GM08714 (cell line): ENCODE measurements at regions not wholly inside any gene's neighbourhood (a gene's known extent, or its start where the extent isn't known, plus 50 kb on each side); places are given as distances from the start of the nearest gene placed in this dataset.
"Not testable (repeated sequence)": the region's sequence is repeated elsewhere in the genome, so short reads cannot be mapped to it uniquely, and the experiment has no call there.

Experiments
- H3K4me3 ChIP-seq: fragments of 200-500 bp; sonication (Bioruptor generic); 2 replicates; pipeline ENCODE4 v1.5.1; 2014; ENCODE audit warnings: mild to moderate bottlenecking, low read length, inconsistent platforms
- ZNF274 ChIP-seq: IDR thresholded peaks from 2 replicates; pipeline ENCODE4 v1.6.1; 2012; ENCODE audit warnings: mild to moderate bottlenecking, low read depth, low read length

DNA sequence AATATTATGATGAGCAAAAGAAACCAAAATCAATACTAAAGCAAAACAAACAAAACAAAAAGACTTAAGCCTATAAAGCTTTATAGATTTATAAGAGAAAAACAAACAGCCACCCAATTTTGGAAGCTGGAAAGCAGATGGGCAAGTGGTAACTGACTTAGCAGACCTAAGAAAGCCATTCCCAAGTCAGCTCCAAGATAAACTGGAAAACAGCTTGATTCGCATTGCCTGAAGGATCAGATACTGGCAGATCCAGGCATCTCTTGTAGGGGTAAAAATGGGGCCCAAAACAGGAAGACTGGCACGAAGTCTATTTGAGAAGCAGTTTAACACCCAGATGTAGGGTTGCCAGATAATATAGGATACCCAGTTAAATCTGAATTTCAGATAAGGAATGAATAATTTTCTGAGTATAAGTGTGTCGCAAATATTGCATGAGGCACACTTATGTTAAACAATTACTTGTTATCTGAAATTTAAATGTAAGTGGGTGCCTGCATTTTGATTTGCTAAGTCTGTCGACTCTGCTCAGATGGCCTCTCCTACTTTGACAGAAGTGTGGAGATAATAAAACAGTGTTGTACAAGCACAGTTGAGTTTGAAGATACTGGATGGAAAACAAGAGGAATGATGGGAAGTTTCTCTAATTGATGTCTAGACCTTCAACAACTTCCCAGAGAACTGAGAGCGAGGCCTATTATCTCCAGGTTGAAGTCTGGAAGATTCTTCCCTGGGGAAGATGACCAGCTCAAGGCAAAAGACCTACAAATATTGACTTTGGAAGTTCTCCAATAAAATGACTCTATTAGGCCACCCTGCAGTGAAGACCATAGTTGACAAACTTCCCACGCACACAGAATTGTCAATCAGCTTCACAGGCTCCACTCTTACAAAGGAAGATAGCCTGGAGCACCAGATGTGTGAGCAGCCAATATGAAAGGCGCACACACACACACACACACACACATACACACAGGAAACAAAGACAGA lies 113.4 kb downstream of the FAM50B start:
- no peak for TF ChIP-seq ZNF274

DNA sequence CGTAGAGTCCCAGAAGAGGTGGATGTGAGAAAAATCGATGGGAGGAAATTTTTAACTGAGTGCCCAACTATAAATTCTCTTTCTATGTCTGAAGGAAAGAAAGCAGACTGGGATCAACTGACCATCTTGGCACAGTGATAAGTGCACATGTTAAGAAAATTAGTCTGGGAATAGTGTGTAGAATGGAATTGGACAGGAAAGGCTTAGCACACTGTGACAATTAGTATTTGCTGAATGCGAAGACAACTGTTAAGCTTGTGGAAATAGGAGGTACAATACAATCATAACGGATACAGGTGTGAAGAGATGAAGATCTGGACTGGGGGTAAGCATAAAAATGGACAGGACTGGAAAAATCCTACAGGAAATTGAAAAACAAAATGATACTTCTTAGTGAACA lies 114.3 kb downstream of the FAM50B start:
- TF ChIP-seq ZNF274, result no peak
- H3K4me3 ChIP-seq, result no peak overlapping the region

More for the DNA sequence above, 113.4 kb downstream of the FAM50B start:
- H3K4me3 ChIP-seq, result no peak overlapping the region

DNA sequence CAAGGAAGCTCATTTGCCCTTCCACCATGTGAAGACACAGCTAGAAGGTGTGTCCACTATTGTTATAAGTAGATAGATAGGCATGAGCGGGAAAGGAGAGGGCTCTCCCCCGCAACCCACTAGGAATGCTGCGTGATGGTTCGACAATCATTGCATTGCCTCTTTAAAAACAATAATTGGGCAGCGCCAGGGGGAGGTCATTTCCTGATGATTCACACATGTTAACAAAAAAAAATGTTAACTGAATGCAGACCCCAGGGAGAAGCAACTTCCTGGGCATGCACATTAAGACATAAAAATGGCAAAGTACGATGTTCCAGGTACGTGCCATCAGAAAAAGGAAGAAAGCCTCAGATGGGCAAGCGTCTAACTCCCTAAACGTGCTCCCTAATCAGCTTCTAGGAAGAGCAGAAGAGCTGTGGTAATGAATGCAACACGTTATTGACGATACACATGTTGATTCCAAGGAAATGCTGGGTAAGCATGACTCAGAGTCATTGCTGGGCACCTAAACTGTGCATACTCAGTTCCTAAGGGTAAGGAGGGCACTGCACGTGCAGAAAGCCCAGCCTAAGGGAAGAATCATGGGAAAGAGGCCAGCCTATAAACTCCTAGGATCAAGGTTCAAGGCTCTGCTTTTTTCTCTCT lies 113.7 kb downstream of the FAM217A start:
- no peak for TF ChIP-seq ZNF274
- no peak overlapping the region for H3K4me3 ChIP-seq

DNA sequence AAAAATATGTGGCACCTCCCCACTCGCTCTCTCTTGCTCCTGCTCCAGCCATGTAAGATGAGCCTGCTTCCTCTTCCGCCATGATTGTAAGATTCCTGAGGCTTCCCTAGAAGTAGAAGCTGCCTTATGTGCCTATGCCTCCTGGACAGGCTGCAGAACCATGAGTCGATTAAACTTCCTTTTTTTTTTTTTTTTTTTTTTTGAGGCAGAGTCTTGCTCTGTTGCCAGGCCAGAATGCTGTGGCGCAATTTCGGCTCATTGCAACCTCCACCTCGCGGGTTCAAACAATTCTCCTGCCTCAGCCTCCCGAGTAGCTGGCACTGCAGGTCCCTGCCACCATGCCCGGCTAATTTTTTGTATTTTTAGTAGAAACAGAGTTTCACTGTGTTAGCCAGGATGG lies 112.5 kb downstream of the FAM217A start:
- no peak for TF ChIP-seq ZNF274
- no peak overlapping the region for H3K4me3 ChIP-seq

DNA sequence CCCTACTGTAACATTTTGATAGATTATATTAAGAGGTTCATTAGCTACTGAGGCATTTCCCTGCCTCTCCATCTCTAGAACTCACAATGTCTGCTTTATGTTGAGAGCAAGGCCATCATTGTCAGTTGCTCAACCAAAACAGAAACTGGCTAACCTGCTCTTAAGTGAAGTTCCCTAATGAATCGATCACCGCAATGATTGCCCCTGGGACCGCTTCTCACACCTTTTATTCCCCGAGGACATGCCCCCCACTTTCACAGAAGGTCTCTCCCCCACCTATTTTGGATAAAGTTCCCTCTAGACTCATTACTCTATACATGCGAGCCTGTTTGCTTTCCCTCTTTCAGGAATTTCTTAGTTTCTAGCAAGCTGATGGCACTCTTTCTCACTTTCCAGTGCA lies 108.8 kb downstream of the FAM217A start:
- no peak for TF ChIP-seq ZNF274
- H3K4me3 ChIP-seq, result no peak overlapping the region

DNA sequence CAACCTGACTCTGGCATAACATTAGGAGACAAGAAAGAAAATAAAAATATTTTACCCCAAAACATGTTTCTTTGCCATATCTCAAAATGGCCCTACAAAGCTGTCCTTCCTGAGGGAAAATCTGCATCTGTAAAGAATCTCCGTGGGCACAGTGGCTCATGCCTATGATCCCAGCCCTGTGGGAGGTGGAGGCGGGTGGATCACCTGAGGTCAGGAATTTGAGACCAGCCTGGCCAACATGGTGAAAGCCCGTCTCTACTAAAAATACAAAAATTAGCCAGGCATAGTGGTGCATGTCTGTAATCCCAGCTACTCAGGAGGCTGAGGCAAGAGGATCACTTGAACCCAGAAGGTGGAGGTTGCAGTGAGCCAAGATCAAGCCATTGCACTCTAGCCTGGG lies 105.8 kb downstream of the FAM217A start:
- not testable (repeated sequence) for H3K4me3 ChIP-seq

DNA sequence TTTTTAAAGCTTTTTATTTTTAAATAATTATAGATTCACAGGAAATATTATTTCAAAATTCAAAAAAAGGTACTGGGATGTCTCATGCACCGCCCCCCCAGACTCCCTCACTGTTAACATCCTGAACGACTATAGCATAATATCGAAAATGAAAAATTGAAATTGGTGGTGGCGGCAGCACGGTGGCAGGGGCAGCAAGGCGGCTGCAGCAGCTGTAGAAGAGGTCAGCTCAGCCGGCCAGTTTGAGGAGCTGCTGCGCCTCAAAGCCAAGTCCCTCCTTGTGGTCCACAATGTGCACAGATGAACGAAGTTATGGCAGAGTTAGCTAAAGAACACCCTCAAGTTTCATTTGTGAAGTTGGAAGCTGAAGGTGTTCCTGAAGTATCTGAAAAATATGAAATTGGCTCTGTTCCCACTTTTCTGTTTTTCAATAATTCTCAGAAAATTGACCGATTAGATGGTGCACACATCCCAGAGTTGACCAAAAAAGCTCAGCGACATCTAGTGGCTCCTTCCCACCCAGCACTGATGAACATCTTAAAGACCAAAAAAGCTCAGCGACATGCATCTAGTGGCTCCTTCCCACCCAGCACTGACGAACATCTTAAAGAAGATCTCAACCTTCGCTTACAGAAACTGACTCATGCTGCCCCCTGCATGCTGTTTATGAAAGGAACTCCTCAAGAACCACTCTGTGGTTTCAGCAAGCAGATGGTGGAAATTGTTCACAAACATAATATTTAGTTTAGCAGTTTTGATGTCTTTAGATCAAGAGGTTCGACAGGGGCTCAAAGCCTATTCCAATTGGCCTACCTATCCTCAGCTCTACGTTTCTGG lies 100.8 kb downstream of the FAM217A start:
- no peak for TF ChIP-seq ZNF274
- no peak overlapping the region for H3K4me3 ChIP-seq

DNA sequence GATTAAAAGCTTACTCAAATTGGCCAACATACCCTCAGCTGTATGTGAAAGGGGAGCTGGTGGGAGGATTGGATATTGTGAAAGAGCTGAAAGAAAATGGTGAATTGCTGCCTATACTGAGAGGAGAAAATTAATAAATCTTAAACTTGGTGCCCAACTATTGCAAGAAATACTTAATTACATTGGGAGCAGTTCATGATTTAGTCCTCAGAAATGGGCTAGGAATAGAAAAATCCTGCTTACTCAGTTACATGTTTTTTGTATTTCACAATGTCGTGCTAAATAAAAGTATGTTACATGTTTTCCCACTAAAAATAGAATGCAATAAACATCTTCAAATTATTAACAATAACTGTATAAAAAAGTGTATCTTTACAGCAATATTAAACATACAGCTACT lies 100.0 kb downstream of the FAM217A start:
- H3K4me3 ChIP-seq, result not testable (repeated sequence)

DNA sequence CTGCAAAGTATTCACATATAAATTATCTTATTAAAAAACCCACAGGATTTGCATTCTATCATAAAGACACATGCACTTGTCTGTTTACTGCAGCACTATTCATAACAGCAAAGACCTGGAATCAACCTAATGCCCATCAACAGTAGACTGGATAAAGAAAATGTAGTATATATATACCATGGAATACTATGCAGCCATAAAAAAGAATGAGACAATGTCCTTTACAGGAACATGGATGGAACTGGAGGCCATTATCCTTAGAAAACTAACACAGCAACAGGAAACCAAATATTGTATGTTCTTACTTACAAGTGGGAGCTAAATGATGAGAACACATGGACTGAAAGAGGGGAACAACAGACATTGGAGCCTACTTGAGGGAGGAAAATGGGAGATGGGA lies 97.0 kb downstream of the FAM217A start:
- no peak overlapping the region for H3K4me3 ChIP-seq
- no peak for TF ChIP-seq ZNF274

DNA sequence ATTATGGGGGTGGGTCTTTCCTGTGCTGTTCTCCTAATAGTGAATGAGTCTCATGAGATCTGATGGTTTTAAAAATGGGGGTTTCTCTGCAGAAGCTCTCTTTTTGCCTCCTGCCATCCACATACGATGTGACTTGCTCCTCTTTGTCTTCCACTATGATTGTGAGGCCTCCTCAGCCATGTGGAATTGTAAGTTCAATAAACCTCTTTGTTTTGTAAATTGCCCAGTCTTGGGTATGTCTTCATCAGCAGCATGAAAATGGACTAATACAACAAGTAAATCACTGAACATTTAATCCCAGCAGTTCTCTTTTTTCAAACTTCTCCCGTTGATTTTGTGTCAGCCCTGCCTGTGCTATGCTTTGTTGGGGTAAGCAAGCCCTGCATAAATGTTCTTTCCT lies 95.2 kb downstream of the FAM217A start:
- TF ChIP-seq ZNF274, result no peak
- H3K4me3 ChIP-seq, result no peak overlapping the region

DNA sequence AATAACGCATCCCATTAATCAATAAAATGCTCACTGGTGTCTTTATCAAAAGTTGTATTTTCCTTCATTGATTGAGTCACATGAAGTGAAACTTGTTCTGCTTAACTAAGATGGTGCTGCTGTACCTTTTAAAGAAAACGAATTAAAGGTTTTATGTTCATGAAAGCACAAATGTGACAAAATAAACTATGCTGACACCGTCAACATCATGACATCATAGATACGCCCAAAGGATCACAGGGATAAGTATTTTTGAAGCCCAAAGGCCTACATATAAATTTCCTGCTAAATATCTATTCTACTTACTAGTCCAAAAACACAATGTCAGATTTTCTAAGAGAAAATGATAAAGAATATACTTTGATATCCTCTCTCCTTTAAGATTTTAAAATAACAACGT lies 94.4 kb downstream of the FAM217A start:
- TF ChIP-seq ZNF274, result no peak
- H3K4me3 ChIP-seq, result no peak overlapping the region

DNA sequence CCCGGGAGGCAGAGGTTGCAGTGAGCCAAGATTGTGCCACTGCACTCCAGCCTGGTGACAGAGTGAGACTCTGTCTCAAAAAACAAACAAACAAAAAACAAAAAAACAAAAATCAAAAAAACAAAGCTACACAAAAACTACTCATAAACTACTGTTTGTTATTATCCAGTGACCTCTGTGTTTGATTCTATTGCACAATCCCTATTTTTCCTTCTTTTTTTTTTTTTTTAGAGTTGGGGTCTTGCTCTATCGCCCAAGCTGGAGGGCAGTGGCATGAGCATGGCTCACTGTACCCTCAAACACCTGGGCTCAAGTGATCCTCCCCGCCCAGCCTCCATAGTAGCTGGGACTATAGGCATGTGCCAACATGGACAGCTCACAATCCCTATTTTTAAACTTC lies 92.7 kb downstream of the FAM217A start:
- TF ChIP-seq ZNF274, result no peak
- no peak overlapping the region for H3K4me3 ChIP-seq

DNA sequence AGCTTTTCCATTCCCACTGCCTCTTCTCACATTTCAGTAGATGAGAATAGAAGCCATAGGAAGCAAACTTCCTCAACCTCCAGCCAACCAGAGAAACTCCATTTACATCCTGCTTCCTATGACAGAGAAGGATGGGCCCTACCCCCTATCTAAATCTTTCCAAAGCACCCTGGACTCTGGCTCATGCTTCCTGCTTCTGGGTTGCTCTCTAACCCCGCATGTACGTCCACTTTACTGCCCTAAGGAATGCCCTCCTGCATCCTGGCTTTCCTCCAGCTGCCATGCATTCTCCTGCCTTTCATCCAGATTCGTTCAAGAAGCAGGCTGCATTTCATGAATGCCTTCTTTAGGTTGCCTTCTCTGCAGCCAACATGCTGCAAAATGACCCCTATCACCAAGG lies 91.9 kb downstream of the FAM217A start:
- no peak for TF ChIP-seq ZNF274
- no peak overlapping the region for H3K4me3 ChIP-seq

DNA sequence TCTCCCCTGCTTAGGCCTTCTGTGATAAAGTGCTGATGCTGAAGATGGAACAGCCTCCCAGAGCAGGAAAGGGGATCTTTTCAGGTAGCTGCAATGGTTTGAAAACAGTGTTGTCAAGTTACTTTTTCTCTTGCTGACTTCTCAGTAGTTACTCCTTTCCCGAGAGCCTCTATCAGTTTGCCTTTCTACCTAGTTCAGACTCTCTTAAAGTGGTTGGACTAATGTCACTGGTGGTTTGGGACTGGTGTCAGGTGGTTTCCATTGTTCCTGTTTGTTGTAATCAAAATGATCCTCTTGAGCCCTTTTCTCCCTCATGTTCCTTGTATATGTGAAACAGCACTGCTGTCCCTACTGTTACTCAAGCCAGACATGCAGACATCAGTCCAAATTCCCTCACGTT lies 91.4 kb downstream of the FAM217A start:
- no peak for TF ChIP-seq ZNF274
- no peak overlapping the region for H3K4me3 ChIP-seq
